K562 (cell line): ENCODE measurements at regions not wholly inside any gene's neighbourhood (a gene's known extent, or its start where the extent isn't known, plus 50 kb on each side); places are given as distances from the start of the nearest gene placed in this dataset.

Experiments
- ATAC-seq: fragments of 200-7000 bp; cut with Tn5 transposase; 3 replicates; pipeline ENCODE4 v1.9.1; 2020; ENCODE audit warnings: moderate library complexity
- BruUV-seq: library from RNA; stranded (reverse); fragments of 400-500 nt; replicated peaks from 2 replicates; lab custom pipeline; 2021; lab: Mats Ljungman, UMichigan
- CTCF ChIA-PET: fragments of 300-600 bp; formaldehyde crosslinking; extraction: SDS; loops from one replicate; lab custom pipeline; 2021; ENCODE audit warnings: low intra/inter-chr PET ratio; lab: Yijun Ruan, JAX
- POLR2A ChIA-PET: fragments of 300-600, 350-650 bp; sonication (Branson Sonifier 250); formaldehyde crosslinking; extraction: SDS; loops from one replicate; lab custom pipeline; 2021; ENCODE audit warnings: antibody characterized with exemption, inconsistent platforms; lab: Yijun Ruan, JAX
- DNase-seq, 4 experiments: peaks; one replicate each; pipeline versions ENCODE4 v3.0.0 to v3.0.0-alpha.2; 2011 to 2018; ENCODE audit warnings: low spot score in 3 of 4, mixed read lengths in 3 of 4; ENCODE audit errors: extremely low read depth in 1 of 4
- FAIRE-seq: peaks from 2 replicates; lab custom pipeline; 2011; peaks lifted over from hg19 to GRCh38; lab: Jason Lieb, UNC
- H2AFZ ChIP-seq: 2 replicates; pipeline ENCODE4 v1.6.0; 2011; ENCODE audit warnings: low read depth, low read length, control low read depth, inconsistent platforms
- H3K27ac ChIP-seq: fragments of 200-600 bp; 3 replicates; pipeline ENCODE4 v1.8.0; 2011; ENCODE audit warnings: low read depth, mild to moderate bottlenecking, control low read depth, inconsistent platforms, low read length, moderate library complexity, mixed read lengths; ENCODE audit errors: extremely low read depth
- H3K27me3 ChIP-seq, 2 experiments: fragments of 300-600 bp in 1 of 2; 2 replicates in 1 of 2; 3 replicates in 1 of 2; pipeline versions ENCODE4 v1.6.0 to v1.8.0; 2011; ENCODE audit warnings: inconsistent platforms in 2 of 2, low read length in 2 of 2, mild to moderate bottlenecking in 1 of 2, mixed read lengths in 1 of 2, moderate library complexity in 1 of 2; ENCODE audit not compliant: control insufficient read depth in 2 of 2, insufficient read depth in 2 of 2
- H3K36me3 ChIP-seq: fragments of 300-600 bp; 3 replicates; pipeline ENCODE4 v1.8.0; 2011; ENCODE audit warnings: mild to moderate bottlenecking, low read length, inconsistent platforms; ENCODE audit not compliant: control insufficient read depth, insufficient read depth
- H3K4me1 ChIP-seq, 2 experiments: fragments of 200-600 bp in 1 of 2; replicated peaks in 1 of 2; 2 replicates in 1 of 2; 3 replicates in 1 of 2; pipeline versions ENCODE4 v1.5.1 to v1.8.0; 2011; ENCODE audit warnings: inconsistent platforms in 2 of 2, low read length in 2 of 2, mild to moderate bottlenecking in 1 of 2, mixed read lengths in 1 of 2, moderate library complexity in 1 of 2; ENCODE audit not compliant: control insufficient read depth in 2 of 2, insufficient read depth in 2 of 2
- H3K4me2 ChIP-seq: 2 replicates; pipeline ENCODE4 v1.6.1; 2011; ENCODE audit warnings: low read length, control low read depth, inconsistent platforms, mixed read lengths; ENCODE audit not compliant: insufficient read depth
- H3K4me3 ChIP-seq: fragments of 200-600 bp; sonication (generic), shearing (Covaris generic); 2 replicates; pipeline ENCODE4 v1.5.1; 2016; ENCODE audit warnings: control low read depth, inconsistent platforms
- H3K79me2 ChIP-seq: fragments of 200-600 bp; 3 replicates; pipeline ENCODE4 v1.8.0; 2011; ENCODE audit warnings: low read length, inconsistent platforms; ENCODE audit not compliant: control insufficient read depth, insufficient read depth
- H3K9ac ChIP-seq, 2 experiments: 2 replicates each; pipeline versions ENCODE4 v1.6.0 to v1.6.1; 2011; ENCODE audit warnings: low read depth in 2 of 2, low read length in 2 of 2, control low read depth in 1 of 2, inconsistent platforms in 1 of 2, mild to moderate bottlenecking in 1 of 2, mixed read lengths in 1 of 2; ENCODE audit not compliant: insufficient read depth in 1 of 2
- H3K9me1 ChIP-seq: one replicate; pipeline ENCODE4 v1.6.0; 2011; ENCODE audit warnings: inconsistent platforms, mild to moderate bottlenecking, low read length, moderate library complexity; ENCODE audit not compliant: control insufficient read depth, insufficient read depth
- H3K9me3 ChIP-seq: replicated peaks from 2 replicates; pipeline ENCODE4 v1.5.1; 2011; ENCODE audit warnings: low read depth, low read length, inconsistent platforms; ENCODE audit not compliant: control insufficient read depth, insufficient read depth
- H4K20me1 ChIP-seq: replicated peaks from 2 replicates; pipeline ENCODE4 v1.6.1; 2011; ENCODE audit warnings: low read length, inconsistent platforms, mixed read lengths; ENCODE audit not compliant: control insufficient read depth, insufficient read depth
- ARID1B ChIP-seq: fragments of 450-650 bp; IDR thresholded peaks from 2 replicates; pipeline ENCODE4 v1.6.1; 2016; ENCODE audit warnings: antibody characterized with exemption, mild to moderate bottlenecking, inconsistent platforms
- GTF2A2 ChIP-seq: IDR thresholded peaks from 2 replicates; pipeline ENCODE4 v1.6.1; 2016; ENCODE audit warnings: mild to moderate bottlenecking, missing genetic modification characterization, missing compliant biosample characterization
- HDAC2 ChIP-seq: fragments of 450-650 bp; IDR thresholded peaks from 2 replicates; pipeline ENCODE4 v1.6.1; 2016; ENCODE audit warnings: mild to moderate bottlenecking
- HSF4 ChIP-seq: fragments of 250-450 bp; sonication (Bioruptor Pico); IDR thresholded peaks from 2 replicates; pipeline ENCODE4 v2.1.2; 2022; ENCODE audit warnings: mild to moderate bottlenecking, moderate library complexity, borderline replicate concordance
- KLF13 ChIP-seq: fragments of 450-650 bp; IDR thresholded peaks from 2 replicates; pipeline ENCODE4 v1.6.1; 2016; ENCODE audit warnings: missing genetic modification characterization, low read depth, mild to moderate bottlenecking, missing compliant biosample characterization, moderate library complexity, borderline replicate concordance
- LEF1 ChIP-seq: fragments of 450-650 bp; IDR thresholded peaks from 2 replicates; pipeline ENCODE4 v1.6.1; 2016; ENCODE audit warnings: mild to moderate bottlenecking
- MAFF ChIP-seq: IDR thresholded peaks from 2 replicates; pipeline ENCODE4 v1.6.1; 2012; ENCODE audit warnings: low read length, improper control_type of control experiment
- MTA2 ChIP-seq: fragments of 450-650 bp; IDR thresholded peaks from 2 replicates; pipeline ENCODE4 v1.6.1; 2016; ENCODE audit warnings: low read depth
- NKRF ChIP-seq: fragments of 450-650 bp; IDR thresholded peaks from 2 replicates; pipeline ENCODE4 v1.6.1; 2016; ENCODE audit warnings: borderline replicate concordance
- RNF219 ChIP-seq: fragments of 250-450 bp; sonication (Bioruptor Pico); IDR thresholded peaks from 2 replicates; pipeline ENCODE4 v1.5.0; 2022; ENCODE audit warnings: mild to moderate bottlenecking
- TGIF2 ChIP-seq: sonication (generic); formaldehyde crosslinking; IDR thresholded peaks from 2 replicates; pipeline ENCODE4 v1.8.1; 2022; ENCODE audit warnings: mild to moderate bottlenecking, missing genetic modification reagents, moderate library complexity
- TSC22D4 ChIP-seq: fragments of 450-650 bp; IDR thresholded peaks from 2 replicates; pipeline ENCODE4 v1.6.1; 2016; ENCODE audit warnings: missing genetic modification characterization, missing biosample characterization, control low read depth
- ZBTB12 ChIP-seq: fragments of 250-450 bp; sonication (Bioruptor Pico); IDR thresholded peaks from 2 replicates; pipeline ENCODE4 v1.4.0; 2020
- ZNF217 ChIP-seq: sonication (generic); formaldehyde crosslinking; IDR thresholded peaks from 2 replicates; pipeline ENCODE4 v1.8.0; 2022; ENCODE audit warnings: mild to moderate bottlenecking, missing genetic modification reagents
- ZNF280B ChIP-seq: fragments of 250-450 bp; sonication (Bioruptor Pico); IDR thresholded peaks from 2 replicates; pipeline ENCODE4 v1.5.1; 2021; ENCODE audit warnings: mild to moderate bottlenecking
- ZNF512 ChIP-seq: IDR thresholded peaks from 2 replicates; pipeline ENCODE4 v1.6.1; 2016; ENCODE audit warnings: missing genetic modification characterization, missing compliant biosample characterization
- WGBS: fragments of 100-300 bp; shearing (Covaris generic); methylation state at CpG from one replicate; pipeline ENCODE4 v1.1.6; 2016; ENCODE audit warnings: low coverage, mixed read lengths; ENCODE audit not compliant: insufficient coverage; ENCODE audit errors: missing lambda C conversion rate; 5-methylcytosine and 5-hydroxymethylcytosine counted together
- in situ Hi-C: fragments of 300-500 bp; cut with MboI; formaldehyde crosslinking; loops from 4 replicates; pipeline ENCODE4 v1.15.0; 2018; ENCODE audit warnings: inconsistent platforms, mixed read lengths
- intact Hi-C: fragments of 100-400 bp; cut with micrococcal nuclease; formaldehyde crosslinking; loops from 2 replicates; pipeline ENCODE4 v1.14.2; 2022

GRCh38 chr1:22216966-22217365, 74.1 kb upstream of the WNT4 start:
- in situ Hi-C loops: no loop called here
- 0% methylated on average over 3 of the region's 3 CpGs for WGBS
- TF ChIP-seq ZNF280B (CRISPR knock-in tag): no peak
- TF ChIP-seq NKRF: no peak
- TF ChIP-seq GTF2A2: no peak
- TF ChIP-seq MAFF: no peak
- no peak for TF ChIP-seq KLF13 (tag)
- no peak for TF ChIP-seq ZBTB12
- no peak for TF ChIP-seq TGIF2
- no peak for TF ChIP-seq HSF4 (CRISPR knock-in tag)
- no peak for TF ChIP-seq ARID1B
- TF ChIP-seq LEF1: no peak
- no peak for TF ChIP-seq MTA2
- no peak for TF ChIP-seq ZNF512
- TF ChIP-seq ZNF217: no peak
- TF ChIP-seq RNF219: no peak
- TF ChIP-seq TSC22D4 (tag): no peak
- TF ChIP-seq HDAC2: no peak

More at GRCh38 chr1:22216966-22217365, 74.1 kb upstream of the WNT4 start:
- Histone ChIP-seq H3K9me3 (no peaks in the 10 kb centered on the region), H3K27me3 (peaks cover 48 to 70% of the 10 kb centered on the region in 2 experiments), H2AFZ (no peak overlapping the region), H3K9me1 (no peaks in the 10 kb centered on the region), H3K36me3 (no peaks in the 10 kb centered on the region), H3K9ac (no peak overlapping the region), H3K4me1 (no peaks in the 10 kb centered on the region), H3K27ac (no peak overlapping the region), H3K79me2 (no peaks in the 10 kb centered on the region), H3K4me2 (no peak overlapping the region), H4K20me1 (peaks cover 6% of the 10 kb centered on the region; the same call in 1 of the 2 replicates), H3K4me3 (no peak overlapping the region)
- FAIRE-seq: no peak
- intact Hi-C loops: loop anchor here (10.0 kb wide), 1 partner anchor 198 kb away; no protein-coding TSS in a partner anchor
- ChIA-PET CTCF (no interaction called here), POLR2A (interaction anchor here (0.8 to 1.1 kb wide), 2 partner anchors 9 to 13 kb away, joined by 3 to 4 read pairs; no protein-coding TSS in a partner anchor)
- ATAC-seq: no peak
- no peak for DNase-seq
- BruUV-seq: no TSS peak
